ENCODE measurements at regions not wholly inside any gene's neighbourhood (a gene's known extent, or its start where the extent isn't known, plus 50 kb on each side); places are given as distances from the start of the nearest gene placed in this dataset.

- TF ChIP-seq SMAD1 (IDR thresholded peaks at IDR 0.05; ENCODE audit: low read depth, low read length, partially characterized antibody) (no peak), TCF3 (CRISPR knock-in tag; IDR thresholded peaks at IDR 0.05) (no peak), FIP1L1 (IDR thresholded peaks at IDR 0.05; ENCODE audit: low read depth, low read length, poor library complexity, severe bottlenecking) (no peak), SRSF7 (optimal IDR thresholded peaks at IDR 0.05; ENCODE audit: low read depth, low read length) (no peak), NBN (IDR thresholded peaks at IDR 0.05; ENCODE audit: low read depth) (no peak)
These were observed 1574.9 kb downstream of the HACE1 start (continued) for GRCh38 chr6:103284835-103285234.

GRCh38 chr6:103280417-103280816 is 1579.3 kb downstream of the HACE1 start:
- Histone ChIP-seq H3K79me2 (ENCODE audit: control insufficient read depth, insufficient read depth, low read length) (no peaks in the 10 kb centered on the region), H3K27me3 (ENCODE audit: control insufficient read depth in 2 of 2, insufficient read depth in 2 of 2, low read length in 2 of 2) (no peaks in the 10 kb centered on the region), H3K9ac (ENCODE audit: insufficient read depth in 1 of 2, low read depth in 2 of 2, low read length in 2 of 2) (no peak overlapping the region), H3K4me1 (replicated peaks in 1 of 2; ENCODE audit: control insufficient read depth in 2 of 2, insufficient read depth in 2 of 2, low read length in 2 of 2) (no peaks in the 10 kb centered on the region), H3K9me1 (ENCODE audit: control insufficient read depth, insufficient read depth, low read length) (no peaks in the 10 kb centered on the region), H2AFZ (ENCODE audit: low read depth, low read length) (no peak overlapping the region), H3K4me3 (no peak overlapping the region), H3K4me2 (ENCODE audit: insufficient read depth, low read length) (no peak overlapping the region), H3K27ac (ENCODE audit: extremely low read depth, low read depth, low read length) (no peak overlapping the region), H3K36me3 (ENCODE audit: control insufficient read depth, insufficient read depth, low read length) (no peaks in the 10 kb centered on the region), H3K9me3 (replicated peaks; ENCODE audit: control insufficient read depth, insufficient read depth, low read depth, low read length) (no peaks in the 10 kb centered on the region), H4K20me1 (replicated peaks; ENCODE audit: control insufficient read depth, insufficient read depth, low read length) (no peaks in the 10 kb centered on the region)
- 4% methylated on average over 2 of the region's 2 CpGs for WGBS (ENCODE audit: insufficient coverage, low coverage, missing lambda C conversion rate)
- ATAC-seq (no peak), DNase-seq (ENCODE audit: extremely low read depth in 1 of 4, low spot score in 3 of 4) (no peak), FAIRE-seq (no peak)
- TF ChIP-seq ZC3H11A (IDR thresholded peaks at IDR 0.05; ENCODE audit: low read depth, low read length) (no peak), STAG1 (CRISPR knock-in tag; IDR thresholded peaks at IDR 0.05; ENCODE audit: borderline replicate concordance) (no peak), ATF1 (CRISPR knock-in tag; IDR thresholded peaks at IDR 0.05) (no peak), ATF1 (tag; IDR thresholded peaks at IDR 0.05) (no peak), ZNF282 (CRISPR knock-in tag; IDR thresholded peaks at IDR 0.05) (no peak), TAF9B (IDR thresholded peaks at IDR 0.05; ENCODE audit: partially characterized antibody) (no peak), PTBP1 (IDR thresholded peaks at IDR 0.05; ENCODE audit: low read depth, low read length) (no peak), SAFB (IDR thresholded peaks at IDR 0.05; ENCODE audit: borderline replicate concordance, low read depth, low read length) (no peak), CREB1 (IDR thresholded peaks at IDR 0.05) (no peak), CREB1 (CRISPR knock-in tag; IDR thresholded peaks at IDR 0.05) (no peak), PKNOX1 (IDR thresholded peaks at IDR 0.05) (no peak), DEAF1 (CRISPR knock-in tag; IDR thresholded peaks at IDR 0.05) (no peak)
- in situ Hi-C loops (cut with MboI) (no loop called here), intact Hi-C loops (cut with micrococcal nuclease) (no loop called here)
- CTCF ChIA-PET (ENCODE audit: low intra/inter-chr PET ratio): no interaction called here
- no TSS peak for BruUV-seq (replicated peaks)
- POLR2A ChIA-PET: no interaction called here
